GOT3 (cell line): ENCODE measurements at regions not wholly inside any gene's neighbourhood (a gene's known extent, or its start where the extent isn't known, plus 50 kb on each side); places are given as distances from the start of the nearest gene placed in this dataset.
"Not testable (repeated sequence)": the region's sequence is repeated elsewhere in the genome, so short reads cannot be mapped to it uniquely, and the experiment has no call there.

ENCODE experiments used
- DNase-seq: peaks from one replicate; lab custom pipeline; 2025; ENCODE audit warnings: mixed read lengths; lab: John Stamatoyannopoulos, UW

GRCh38 chr10:80859279-80859678 lies 321.6 kb downstream of the SH2D4B start:
- DNase-seq = not testable (repeated sequence)

DNA sequence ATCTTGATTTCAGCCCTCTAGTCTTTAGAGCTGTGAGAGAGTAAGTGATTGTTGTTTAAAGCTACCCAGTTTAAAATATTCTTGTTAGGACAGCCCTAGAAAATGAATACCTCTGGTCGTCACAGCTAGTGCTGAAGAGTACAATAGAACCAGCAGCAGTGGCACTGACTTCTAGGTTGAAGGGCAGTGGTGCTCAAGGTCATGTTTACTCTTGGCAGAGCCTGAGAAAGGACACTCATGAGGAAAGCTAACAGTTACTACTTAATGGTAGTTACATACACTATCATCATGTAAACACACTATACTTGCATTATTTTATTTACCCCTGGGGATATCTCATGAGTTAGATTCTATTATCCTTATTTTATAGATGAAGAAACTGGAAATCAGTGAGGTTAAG lies 323.0 kb downstream of the SH2D4B start:
- DNase-seq = no peak

DNA sequence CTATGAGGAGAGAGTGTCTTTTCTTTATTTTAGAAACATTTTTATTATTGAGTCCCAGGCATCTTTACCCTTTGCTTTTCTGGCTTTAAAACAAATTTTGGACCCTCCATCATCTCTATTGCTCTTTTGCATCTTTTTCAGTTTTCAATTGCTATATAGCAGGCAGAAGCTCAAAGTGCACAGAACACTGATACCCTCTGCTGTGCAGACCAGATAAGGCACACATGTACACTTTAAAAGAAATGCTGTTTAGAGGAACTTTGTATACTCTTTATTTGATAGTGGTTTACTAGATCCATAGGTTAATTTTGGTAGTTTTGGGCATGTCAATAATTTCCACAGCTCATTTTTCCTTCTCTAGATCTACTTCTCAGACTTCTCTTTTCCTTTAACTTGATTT lies 324.2 kb downstream of the SH2D4B start:
- no peak for DNase-seq

GRCh38 chr10:80870282-80870681 lies 332.6 kb downstream of the SH2D4B start:
- DNase-seq = no peak

DNA sequence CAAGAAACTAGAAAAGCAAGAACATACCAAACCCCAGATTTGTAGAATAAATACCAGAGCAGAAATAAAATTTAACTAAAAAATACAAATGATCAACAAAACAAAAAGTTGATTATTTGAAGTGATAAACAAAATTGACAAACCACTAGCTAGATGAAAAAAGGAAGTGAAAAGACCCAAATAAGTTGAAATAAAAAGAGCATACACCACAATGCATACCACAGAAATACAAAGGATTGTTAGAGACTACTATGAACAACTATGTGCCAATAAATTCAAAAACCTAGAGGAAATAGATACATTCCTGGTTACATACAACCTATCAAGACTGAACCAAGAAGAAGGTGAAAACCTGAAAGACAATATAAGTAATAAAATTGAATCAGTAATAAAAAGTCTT lies 333.4 kb downstream of the SH2D4B start:
- DNase-seq = no peak

GRCh38 chr10:80878330-80878729 lies 340.6 kb downstream of the SH2D4B start:
- DNase-seq = no peak

DNA sequence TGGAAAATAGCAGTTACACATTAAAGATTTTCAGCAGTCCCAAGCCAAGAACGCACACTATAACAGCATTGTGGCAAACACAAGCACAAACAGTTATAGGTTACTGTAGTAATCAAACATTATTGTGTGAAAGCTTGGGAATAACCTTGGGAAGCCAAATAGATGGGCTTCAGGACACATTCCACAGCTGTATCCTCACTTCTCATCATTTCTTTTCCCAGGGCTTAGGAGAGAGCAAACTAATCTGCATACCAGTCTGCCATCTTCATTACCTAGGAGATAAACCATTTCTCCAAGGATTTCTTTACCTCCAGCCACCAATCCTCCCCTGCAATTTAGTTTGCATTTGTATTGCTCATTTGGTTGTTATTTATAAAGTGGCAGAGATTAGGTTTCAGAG lies 352.4 kb downstream of the SH2D4B start:
- DNase-seq = no peak

- DNase-seq = no peak
Observed at GRCh38 chr10:80893256-80893655, 355.6 kb downstream of the SH2D4B start.

DNA sequence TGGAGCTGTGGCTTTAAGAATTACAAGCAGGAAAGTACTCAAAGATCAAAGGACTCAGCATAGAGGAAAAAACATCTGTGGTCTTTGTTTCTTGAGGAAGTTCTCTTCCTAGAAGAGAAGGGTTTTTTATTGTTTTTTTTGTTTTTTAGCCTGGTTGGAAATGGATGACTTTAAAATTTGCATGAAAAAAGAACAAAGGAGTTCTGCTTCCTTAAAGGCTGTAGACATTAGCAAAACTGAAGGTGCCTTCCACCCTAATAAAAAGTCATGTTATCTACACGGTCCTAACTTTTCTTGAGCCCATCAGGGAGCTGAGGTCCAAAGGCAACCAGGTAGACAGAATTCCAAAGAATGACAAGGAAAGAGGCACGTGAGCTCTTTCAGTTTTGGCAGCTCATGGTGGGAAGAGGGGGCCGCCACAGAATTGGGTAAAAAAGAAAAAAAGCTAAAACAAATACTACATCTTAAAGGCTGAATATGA lies 356.6 kb downstream of the SH2D4B start:
- no peak for DNase-seq

- no peak for DNase-seq
Observed at GRCh38 chr10:80894797-80895467, 357.2 kb downstream of the SH2D4B start.

- no peak for DNase-seq
Observed at GRCh38 chr10:80896076-80896475, 358.4 kb downstream of the SH2D4B start.

DNA sequence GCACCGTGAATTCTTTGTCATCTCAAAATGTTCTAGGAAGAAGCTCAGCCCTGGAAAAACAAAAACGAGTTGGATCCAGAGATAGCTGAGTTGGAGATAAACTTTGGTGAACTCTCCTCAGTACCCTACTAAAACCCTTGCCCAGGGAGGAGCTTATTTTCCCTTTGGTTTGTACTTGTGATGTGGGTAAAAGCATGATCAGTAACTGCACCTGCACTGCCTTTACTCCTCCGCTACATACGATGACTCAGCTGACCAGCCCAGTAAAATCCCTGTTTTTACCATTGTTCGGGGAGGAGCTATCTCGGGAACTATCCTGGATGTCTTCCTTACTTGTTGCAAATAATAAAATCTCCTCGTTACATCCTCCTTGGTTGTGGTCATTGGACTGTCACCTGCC lies 359.3 kb downstream of the SH2D4B start:
- no peak for DNase-seq

DNA sequence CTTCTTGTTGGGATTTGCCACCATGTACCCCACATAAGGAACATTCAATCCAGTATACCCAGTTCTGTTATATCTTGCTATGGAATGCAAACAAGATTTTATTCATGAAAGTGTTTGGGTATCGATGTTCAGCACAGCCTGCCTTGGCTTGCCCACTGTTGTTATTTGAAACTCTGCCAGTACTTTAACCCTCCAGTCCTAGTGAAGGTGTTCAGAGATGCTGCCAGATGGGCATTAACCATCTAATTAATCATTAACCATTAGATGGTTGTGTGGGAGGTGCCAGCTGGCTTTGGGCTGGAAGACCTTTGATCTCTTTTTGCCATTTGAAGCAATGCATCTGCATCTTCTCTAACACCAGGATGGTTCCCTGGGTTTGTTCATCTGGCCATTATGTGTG lies 363.0 kb downstream of the SH2D4B start:
- no peak for DNase-seq

DNA sequence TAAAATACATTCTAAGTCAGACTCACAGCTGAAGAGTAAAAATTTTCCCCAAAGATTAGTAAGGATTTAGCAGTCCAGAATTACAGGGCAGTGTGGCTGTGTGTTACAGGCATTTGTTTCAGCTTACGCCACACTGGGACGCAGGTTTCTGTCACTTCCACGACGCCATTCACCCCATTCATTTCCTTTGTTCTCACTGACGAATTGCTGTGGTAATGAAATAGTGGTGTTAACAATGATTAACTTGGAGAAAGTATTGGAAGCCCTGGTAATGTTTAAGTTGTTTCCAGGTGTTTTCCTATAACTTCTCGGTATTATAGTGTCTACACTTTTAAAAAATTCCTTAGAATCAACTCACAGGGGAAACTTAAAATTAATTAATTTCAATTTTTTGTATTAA lies 370.9 kb downstream of the SH2D4B start:
- DNase-seq = no peak

DNA sequence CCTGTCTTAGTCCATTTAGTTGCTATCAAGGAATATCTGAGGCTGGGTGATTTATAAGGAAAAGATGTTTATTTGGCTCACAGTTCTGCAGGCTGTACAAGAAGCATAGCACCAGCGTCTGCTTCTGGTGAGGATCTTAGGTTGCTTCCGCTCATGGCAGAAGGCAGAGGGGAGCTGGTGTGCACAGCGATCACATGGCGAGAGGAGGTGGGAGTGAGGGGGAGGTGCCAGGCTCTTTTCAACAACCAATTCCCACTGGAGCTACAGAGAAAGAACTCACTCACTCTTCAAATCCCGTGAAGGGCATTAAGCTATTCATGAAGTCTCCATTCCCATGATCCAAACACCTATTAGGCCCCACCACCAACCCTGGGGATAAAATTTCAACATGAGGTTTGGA lies 371.6 kb downstream of the SH2D4B start:
- no peak for DNase-seq

- no peak for DNase-seq
Observed at GRCh38 chr10:80917636-80918035, 379.9 kb downstream of the SH2D4B start.

- DNase-seq = no peak
Observed at GRCh38 chr10:80921032-80921431, 383.3 kb downstream of the SH2D4B start.

DNA sequence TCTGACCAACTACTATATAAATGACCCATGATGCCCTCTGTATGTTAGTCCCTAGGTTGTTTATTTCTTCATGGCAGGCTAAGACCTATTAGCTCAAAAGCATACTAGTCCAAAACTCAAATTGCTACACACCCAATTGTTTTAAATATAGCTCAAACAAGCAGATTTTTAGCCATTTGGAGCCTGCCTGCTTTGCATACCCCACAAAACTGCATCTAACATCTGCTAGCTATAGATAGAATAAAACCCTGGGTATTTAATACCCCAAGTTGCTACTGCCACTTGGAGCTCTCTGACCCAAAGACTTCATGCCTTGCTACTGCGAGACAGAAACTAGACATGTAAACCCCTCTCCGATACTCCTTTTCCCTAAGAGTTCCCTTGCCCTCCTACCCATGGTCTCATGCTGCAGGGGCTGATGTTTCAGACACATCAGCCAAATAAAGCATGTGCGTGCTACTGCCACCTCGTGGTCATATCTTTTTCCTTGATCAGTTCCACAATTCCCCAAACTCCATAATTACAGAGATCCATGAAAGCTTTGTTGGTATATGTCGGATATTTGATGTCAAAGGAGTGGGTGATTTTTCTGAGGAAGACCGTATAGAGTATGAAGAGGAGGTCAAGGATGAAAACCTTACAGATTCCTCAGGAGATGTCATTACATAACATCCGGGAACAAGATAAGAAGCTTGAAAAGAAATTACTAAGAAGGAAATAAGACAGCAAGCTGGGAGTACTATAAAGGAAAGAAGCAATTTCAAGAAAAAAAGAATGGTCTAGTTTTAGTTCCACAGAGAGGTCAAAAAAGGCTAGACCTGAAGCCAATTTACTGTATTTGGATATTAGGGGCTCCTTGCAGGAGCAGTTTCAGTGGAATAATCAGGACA lies 386.6 kb downstream of the SH2D4B start:
- no peak for DNase-seq

DNA sequence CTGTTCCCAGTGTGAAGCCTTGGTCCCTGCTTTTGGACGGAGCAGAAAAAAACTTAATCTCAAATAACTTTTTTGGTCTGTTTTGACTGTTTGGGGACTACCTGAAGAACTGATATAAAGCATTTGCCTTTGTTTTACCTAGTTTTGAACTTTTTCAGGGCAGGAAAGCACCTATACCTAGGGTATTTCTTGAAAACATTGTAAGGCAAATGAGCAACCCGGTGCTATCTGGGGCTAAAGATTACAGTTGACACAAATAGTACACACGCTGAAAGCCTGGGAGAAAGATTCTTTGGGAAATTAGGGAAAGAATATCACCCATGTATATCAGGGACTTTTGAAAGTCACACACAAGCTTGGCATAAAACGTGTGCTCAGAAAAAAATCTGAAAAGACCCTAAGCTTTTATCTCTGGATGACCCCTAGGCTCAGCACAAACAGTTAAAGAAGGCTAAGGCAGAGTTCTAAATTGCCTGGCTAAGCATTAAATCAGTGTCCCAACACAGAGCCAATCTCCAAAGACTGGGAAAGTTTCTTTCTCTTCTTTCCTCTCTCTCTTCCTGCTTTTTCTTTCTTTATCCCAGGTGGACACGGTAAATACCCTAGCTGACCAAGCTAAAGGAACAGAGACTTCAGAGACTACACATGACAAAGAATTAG lies 389.8 kb downstream of the SH2D4B start:
- no peak for DNase-seq

- DNase-seq = no peak
Observed at GRCh38 chr10:80938903-80939302, 401.2 kb downstream of the SH2D4B start.

GRCh38 chr10:80945264-80945880 lies 407.7 kb downstream of the SH2D4B start:
- DNase-seq = no peak

DNA sequence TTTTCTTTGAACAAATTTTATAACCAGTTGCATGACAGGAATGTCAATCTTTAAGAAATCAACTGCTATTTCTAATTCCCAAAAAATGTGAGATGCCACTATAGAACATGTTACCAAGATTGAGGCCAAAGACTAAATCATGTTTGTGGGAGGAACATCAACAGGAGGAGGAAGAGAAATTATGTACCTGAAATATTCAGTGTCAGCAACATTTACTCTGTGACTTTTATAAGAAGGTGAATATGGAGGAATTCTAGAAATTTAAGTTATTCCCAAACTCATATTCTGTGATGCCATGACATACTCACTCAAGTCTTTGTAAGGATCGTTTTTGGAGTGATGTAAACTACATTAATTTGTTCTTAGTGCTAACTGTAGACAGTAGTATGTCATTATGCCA lies 408.4 kb downstream of the SH2D4B start:
- DNase-seq = no peak
